ENCODE measurements at regions not wholly inside any gene's neighbourhood (a gene's known extent, or its start where the extent isn't known, plus 50 kb on each side); places are given as distances from the start of the nearest gene placed in this dataset.

DNA sequence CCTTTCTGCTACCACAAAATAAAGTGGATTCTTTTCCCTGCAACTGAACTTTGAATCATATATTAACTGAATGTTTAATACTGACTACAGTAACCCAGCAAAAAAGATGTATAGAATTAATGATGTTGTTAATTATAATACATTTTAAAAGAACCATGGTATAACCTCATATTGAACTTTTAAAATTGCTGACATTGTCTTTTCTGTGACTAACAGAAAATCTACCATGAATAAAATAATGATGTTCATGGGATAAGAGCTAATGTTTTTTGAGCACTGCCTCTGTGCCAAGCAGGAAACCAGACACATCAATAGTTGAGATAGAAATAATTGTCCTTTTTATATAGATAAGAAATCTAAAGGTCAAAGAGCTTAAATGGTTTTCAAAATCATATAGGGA lies 691.9 kb downstream of the PDHA2 start:
- TF ChIP-seq YY1 (IDR thresholded peaks at IDR 0.05; ENCODE audit: insufficient read depth, insufficient read length) (no peak), SUZ12 (IDR thresholded peaks at IDR 0.05; ENCODE audit: extremely low read depth, insufficient read depth, insufficient read length) (no peak)
